HUES6 (cell line): ENCODE measurements at regions not wholly inside any gene's neighbourhood (a gene's known extent, or its start where the extent isn't known, plus 50 kb on each side); places are given as distances from the start of the nearest gene placed in this dataset.

Source experiments
- H3K27ac ChIP-seq: 2 replicates; pipeline ENCODE4 v1.7.0; 2013; ENCODE audit warnings: low read depth, mild to moderate bottlenecking, low read length, inconsistent platforms
- H3K27me3 ChIP-seq: 2 replicates; pipeline ENCODE4 v1.6.1; 2013; ENCODE audit warnings: low read length; ENCODE audit not compliant: control insufficient read depth, insufficient read depth
- H3K36me3 ChIP-seq: 2 replicates; pipeline ENCODE4 v1.6.1; 2013; ENCODE audit warnings: low read length; ENCODE audit not compliant: control insufficient read depth, insufficient read depth
- H3K4me1 ChIP-seq: 2 replicates; pipeline ENCODE4 v1.6.1; 2013; ENCODE audit warnings: low read length; ENCODE audit not compliant: control insufficient read depth, insufficient read depth
- H3K4me3 ChIP-seq: 2 replicates; pipeline ENCODE4 v1.5.1; 2013; ENCODE audit warnings: low read depth, low read length
- H3K9ac ChIP-seq: one replicate; pipeline ENCODE4 v1.6.1; 2013; ENCODE audit warnings: mild to moderate bottlenecking, low read length
- H3K9me3 ChIP-seq: 2 replicates; pipeline ENCODE4 v1.6.1; 2013; ENCODE audit warnings: low read depth, low read length; ENCODE audit not compliant: control insufficient read depth, insufficient read depth

GRCh38 chr5:173775261-173776197 is 112.6 kb upstream of the CPEB4 start:
- Histone ChIP-seq H3K27ac (no peak overlapping the region), H3K4me1 (peaks cover 13% of the 10 kb centered on the region), H3K36me3 (no peaks in the 10 kb centered on the region)

GRCh38 chr5:173777149-173777548 is 111.0 kb upstream of the CPEB4 start:
- H3K36me3 ChIP-seq, result no peaks in the 10 kb centered on the region
- H3K27me3 ChIP-seq, result no peaks in the 10 kb centered on the region
- no peak overlapping the region for H3K27ac ChIP-seq
- peaks cover 6% of the 10 kb centered on the region; the same call in 1 of the 2 replicates for H3K4me1 ChIP-seq
- no peak overlapping the region for H3K4me3 ChIP-seq
- H3K9ac ChIP-seq, result no peak overlapping the region
- no peaks in the 10 kb centered on the region for H3K9me3 ChIP-seq

More at GRCh38 chr5:173775261-173776197, 112.6 kb upstream of the CPEB4 start:
- Histone ChIP-seq H3K9ac (no peak overlapping the region), H3K9me3 (no peaks in the 10 kb centered on the region), H3K4me3 (no peak overlapping the region), H3K27me3 (no peaks in the 10 kb centered on the region)

- Histone ChIP-seq H3K27me3 (no peaks in the 10 kb centered on the region), H3K4me3 (no peak overlapping the region), H3K27ac (no peak overlapping the region), H3K9ac (no peak overlapping the region), H3K4me1 (peaks cover 9% of the 10 kb centered on the region; the same call in 1 of the 2 replicates), H3K9me3 (no peaks in the 10 kb centered on the region), H3K36me3 (no peaks in the 10 kb centered on the region)
Observed at GRCh38 chr5:173777674-173778073, 110.5 kb upstream of the CPEB4 start.

- Histone ChIP-seq H3K36me3 (no peaks in the 10 kb centered on the region), H3K4me1 (peaks cover 9% of the 10 kb centered on the region; the same call in 1 of the 2 replicates)
Observed at GRCh38 chr5:173778152-173778782, 109.9 kb upstream of the CPEB4 start.

GRCh38 chr5:173778784-173779304 is 109.3 kb upstream of the CPEB4 start:
- no peak overlapping the region for H3K4me3 ChIP-seq
- no peaks in the 10 kb centered on the region for H3K9me3 ChIP-seq
- H3K4me1 ChIP-seq, result peaks cover 9% of the 10 kb centered on the region; the same call in 1 of the 2 replicates
- no peak overlapping the region for H3K9ac ChIP-seq
- H3K36me3 ChIP-seq, result no peaks in the 10 kb centered on the region
- H3K27ac ChIP-seq, result no peak overlapping the region
- no peaks in the 10 kb centered on the region for H3K27me3 ChIP-seq

More at GRCh38 chr5:173778152-173778782, 109.9 kb upstream of the CPEB4 start:
- H3K4me3 ChIP-seq, result no peak overlapping the region
- no peaks in the 10 kb centered on the region for H3K27me3 ChIP-seq
- H3K9me3 ChIP-seq, result no peaks in the 10 kb centered on the region
- H3K9ac ChIP-seq, result no peak overlapping the region
- no peak overlapping the region for H3K27ac ChIP-seq

DNA sequence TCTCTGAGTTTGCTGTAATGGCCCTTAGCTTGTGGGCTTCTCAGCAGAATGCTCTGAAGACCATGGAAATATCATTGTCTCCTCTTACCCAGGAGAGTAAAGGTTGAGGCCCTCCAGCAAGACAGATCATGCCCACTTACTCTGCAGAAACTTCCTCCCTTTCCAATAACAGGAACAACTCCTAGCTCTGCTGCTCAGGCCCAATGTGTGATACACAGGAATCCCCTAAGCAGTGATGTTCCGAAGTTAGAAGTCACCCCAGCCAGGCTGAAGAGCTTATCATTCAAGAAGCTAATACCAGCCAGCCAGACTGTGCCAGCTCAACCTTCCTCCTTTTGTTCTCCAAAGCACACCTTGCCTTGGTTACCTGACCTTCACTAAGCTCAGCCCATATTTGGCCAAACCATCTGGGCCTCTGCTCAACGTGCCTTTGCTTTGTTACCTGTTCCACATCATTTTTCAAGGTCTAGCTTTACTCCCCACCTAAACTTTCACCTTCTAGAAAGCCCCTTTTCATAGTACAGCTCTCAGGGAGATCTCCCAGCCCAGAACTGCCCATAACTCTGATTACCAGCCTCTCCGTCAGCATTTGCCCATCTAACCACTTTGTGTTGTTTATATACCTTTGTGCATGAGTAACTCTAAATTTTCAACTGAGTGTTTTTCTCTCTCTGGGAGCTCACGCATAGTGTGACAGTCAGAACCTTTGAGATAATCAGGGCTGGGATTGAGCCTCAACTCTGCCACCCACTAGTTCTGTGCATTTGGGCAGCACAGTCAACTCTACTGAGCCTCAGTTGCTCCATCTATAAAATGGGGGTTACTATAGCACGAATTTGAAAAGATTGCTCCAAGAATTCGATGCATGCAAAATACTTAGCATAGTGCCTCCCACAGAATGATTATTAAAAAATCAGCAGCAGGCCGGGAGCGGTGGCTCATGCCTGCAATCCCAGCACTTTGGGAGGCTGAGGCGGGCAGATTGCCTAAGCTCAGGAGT is 107.6 kb upstream of the CPEB4 start:
- Histone ChIP-seq H3K4me3 (no peak overlapping the region), H3K27me3 (no peaks in the 10 kb centered on the region), H3K4me1 (peaks cover 9% of the 10 kb centered on the region; the same call in 1 of the 2 replicates), H3K36me3 (no peaks in the 10 kb centered on the region), H3K9me3 (no peaks in the 10 kb centered on the region), H3K27ac (no peak overlapping the region), H3K9ac (no peak overlapping the region)

GRCh38 chr5:173781432-173781815 is 106.7 kb upstream of the CPEB4 start:
- H3K27me3 ChIP-seq, result no peaks in the 10 kb centered on the region
- no peaks in the 10 kb centered on the region for H3K36me3 ChIP-seq
- no peak overlapping the region for H3K4me3 ChIP-seq
- no peak overlapping the region for H3K27ac ChIP-seq
- no peaks in the 10 kb centered on the region for H3K9me3 ChIP-seq
- H3K9ac ChIP-seq, result no peak overlapping the region
- H3K4me1 ChIP-seq, result peaks cover 15% of the 10 kb centered on the region; the same call in 1 of the 2 replicates

- H3K27ac ChIP-seq, result no peak overlapping the region
- no peaks in the 10 kb centered on the region for H3K9me3 ChIP-seq
- H3K36me3 ChIP-seq, result no peaks in the 10 kb centered on the region
- peaks cover 20% of the 10 kb centered on the region; the same call in 1 of the 2 replicates for H3K4me1 ChIP-seq
- H3K4me3 ChIP-seq, result no peak overlapping the region
- no peak overlapping the region for H3K9ac ChIP-seq
- H3K27me3 ChIP-seq, result no peaks in the 10 kb centered on the region
Observed at GRCh38 chr5:173781816-173782670, 106.1 kb upstream of the CPEB4 start.

GRCh38 chr5:173782671-173783101 is 105.5 kb upstream of the CPEB4 start:
- Histone ChIP-seq H3K4me1 (peaks cover 20% of the 10 kb centered on the region; the same call in 1 of the 2 replicates), H3K9ac (no peak overlapping the region), H3K4me3 (no peak overlapping the region), H3K9me3 (no peaks in the 10 kb centered on the region), H3K27ac (no peak overlapping the region), H3K36me3 (no peaks in the 10 kb centered on the region), H3K27me3 (no peaks in the 10 kb centered on the region)
